LoVo (cell line): ENCODE measurements at regions not wholly inside any gene's neighbourhood (a gene's known extent, or its start where the extent isn't known, plus 50 kb on each side); places are given as distances from the start of the nearest gene placed in this dataset.
A peak's percentile ranks its signal among the peaks of the same experiment; 100 is the strongest.

Experiments used
- DNase-seq: peaks from one replicate; pipeline ENCODE4 v3.0.0-alpha.2; 2016; ENCODE audit warnings: low spot score

DNA sequence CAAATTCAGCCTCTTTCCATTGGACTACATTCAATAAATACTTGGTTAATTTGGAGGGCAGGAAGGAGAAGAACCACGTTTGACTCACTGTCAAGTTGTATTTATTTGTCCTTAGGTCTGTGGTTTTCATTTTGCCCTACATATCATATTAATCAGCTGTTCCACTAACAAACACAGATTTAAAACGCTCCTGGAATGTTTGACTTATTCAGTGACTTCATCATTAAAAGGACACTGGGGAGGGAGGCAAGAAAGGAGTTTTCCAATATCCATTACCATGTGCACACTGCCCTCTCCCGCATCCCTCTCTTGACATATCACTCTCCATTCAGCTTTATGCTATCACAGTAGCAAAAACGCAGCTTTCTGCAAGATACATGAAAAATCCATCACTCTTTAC is 98.2 kb upstream of the C1orf87 start:
- DNase-seq = peak; percentile 29

GRCh38 chr1:60170709-60171108 is 97.1 kb upstream of the C1orf87 start:
- no peak for DNase-seq

DNA sequence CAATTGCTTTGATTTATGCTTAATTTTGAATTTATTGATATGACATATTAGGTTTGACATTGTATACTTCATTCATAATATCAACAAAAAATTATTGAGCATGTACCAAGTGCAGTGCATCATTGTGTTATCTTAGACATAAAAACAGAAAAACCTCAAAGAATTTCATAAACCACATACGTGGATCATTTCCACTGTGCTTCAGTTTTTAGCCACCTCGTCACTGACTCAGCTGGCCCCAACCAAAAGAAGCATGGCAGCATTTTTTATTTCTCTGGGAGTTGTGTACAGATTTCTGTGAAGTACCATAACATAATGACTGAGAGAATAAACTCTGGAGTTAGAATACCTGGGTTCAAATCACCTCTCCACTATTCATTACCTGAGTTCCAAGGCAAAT is 95.6 kb upstream of the C1orf87 start:
- DNase-seq = no peak

- DNase-seq = no peak
These were observed 89.4 kb upstream of the C1orf87 start for GRCh38 chr1:60162936-60163335.

DNA sequence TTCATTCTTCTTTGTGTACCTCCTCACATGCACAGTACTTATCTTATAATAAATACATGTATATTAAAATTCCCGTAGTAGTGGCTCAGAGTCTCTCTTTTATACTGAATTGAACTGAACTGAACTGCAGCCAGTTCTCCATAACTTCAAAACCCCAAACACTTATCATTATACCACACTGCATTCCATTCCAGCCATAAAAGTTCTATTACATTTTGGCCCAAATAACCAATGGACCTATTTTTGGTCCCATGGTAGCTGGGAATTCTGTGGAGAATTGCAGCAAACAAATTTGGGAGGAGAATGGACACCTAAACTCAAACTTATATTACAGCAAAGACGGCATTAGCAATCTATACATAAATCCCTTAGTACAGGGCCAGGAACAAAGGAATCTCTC is 86.6 kb upstream of the C1orf87 start:
- no peak for DNase-seq

DNA sequence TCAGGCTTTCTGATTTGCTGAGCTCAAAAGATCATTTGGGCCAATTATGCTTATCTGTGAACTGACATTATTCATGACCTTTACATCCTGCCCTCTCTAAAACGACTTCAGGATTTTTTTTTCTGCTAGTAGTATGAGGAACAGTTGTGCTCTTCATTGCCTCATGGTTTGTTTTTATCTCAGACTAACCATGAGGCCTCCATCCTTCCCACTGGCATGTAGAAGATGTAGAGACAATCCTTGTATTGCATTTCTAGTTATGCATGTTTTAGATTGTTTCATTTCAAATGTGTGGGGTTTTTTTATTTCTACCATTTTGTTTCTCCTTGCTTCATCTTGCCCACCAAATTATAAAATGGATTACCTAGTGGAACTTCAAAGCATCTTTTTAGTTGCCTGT is 82.8 kb upstream of the C1orf87 start:
- DNase-seq = no peak

- DNase-seq = no peak
These were observed 80.4 kb upstream of the C1orf87 start for GRCh38 chr1:60153961-60154360.

DNA sequence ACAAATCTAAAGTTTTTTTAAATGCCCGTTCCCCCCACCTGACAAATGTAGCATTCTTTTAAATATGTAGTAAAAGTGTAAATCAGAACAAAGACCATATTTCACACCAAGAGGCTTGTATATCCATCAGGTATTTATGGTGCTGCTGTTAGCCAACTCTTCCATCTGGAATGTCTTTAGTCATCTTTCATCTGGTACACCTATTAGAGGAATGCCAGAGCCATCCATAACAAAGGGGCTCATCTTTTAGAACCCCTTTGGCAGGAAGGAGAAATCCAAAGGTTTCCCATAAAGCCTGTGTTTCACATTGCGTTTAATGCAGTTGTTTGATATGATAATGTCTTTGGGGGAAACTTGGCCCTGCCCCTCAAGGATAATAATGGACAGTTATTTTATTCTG is 79.3 kb upstream of the C1orf87 start:
- DNase-seq = no peak

- no peak for DNase-seq
These were observed 77.7 kb upstream of the C1orf87 start for GRCh38 chr1:60151311-60151710.

DNA sequence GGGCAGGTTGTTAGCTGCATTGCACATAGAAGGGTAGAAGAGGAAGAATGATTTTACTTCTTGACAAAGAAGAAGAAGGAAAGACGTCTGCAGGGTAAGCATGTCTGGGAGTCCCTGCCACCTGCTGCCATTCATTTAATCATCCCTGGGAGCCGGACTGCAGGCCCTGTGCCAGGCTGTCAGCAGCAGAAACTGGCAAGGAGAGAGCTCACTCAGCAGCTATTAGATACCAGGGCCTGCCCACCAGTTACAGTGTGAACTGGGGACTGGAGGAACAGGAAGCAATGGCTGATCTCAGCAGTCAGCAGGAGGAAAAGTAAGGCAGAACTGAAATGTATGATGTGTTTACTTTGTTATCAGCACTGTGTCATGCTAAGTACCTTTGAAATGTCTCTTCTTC is 75.7 kb upstream of the C1orf87 start:
- no peak for DNase-seq

DNA sequence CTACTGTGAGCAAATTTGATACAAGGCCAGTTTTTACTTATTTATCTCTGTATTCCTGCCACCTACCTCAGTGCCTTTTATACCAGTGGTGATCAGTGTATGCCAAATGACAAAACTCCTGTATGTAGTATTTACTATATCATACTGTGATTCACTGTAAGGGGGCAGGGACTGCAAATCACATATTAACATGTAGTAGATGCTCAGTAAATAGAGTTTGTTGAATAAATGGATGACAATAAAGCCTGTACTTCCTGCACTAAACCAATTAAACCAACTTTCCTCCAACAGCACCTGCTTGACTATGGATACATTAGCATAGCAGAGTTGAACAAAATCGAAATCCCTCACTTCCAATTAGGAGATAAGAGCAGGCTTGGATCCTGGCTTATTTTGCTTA is 73.3 kb upstream of the C1orf87 start:
- no peak for DNase-seq

DNA sequence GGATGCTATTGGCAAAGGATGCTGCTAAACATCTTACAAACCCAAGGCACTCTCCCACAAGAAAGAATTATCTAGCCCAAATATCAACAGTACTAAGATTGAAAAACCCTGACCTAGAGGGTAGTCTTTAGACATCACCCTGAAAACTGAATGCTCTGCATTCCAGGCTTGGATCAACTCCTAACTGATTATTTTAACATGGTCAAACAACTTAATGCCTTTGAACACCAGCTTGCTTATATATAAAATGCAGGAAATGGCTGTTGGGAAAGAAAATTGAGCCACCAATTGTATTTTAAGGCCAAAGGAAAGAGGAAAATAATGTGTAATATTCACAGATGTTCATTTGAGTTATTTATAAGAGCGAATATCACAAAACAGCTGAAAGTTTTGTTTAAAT is 72.2 kb upstream of the C1orf87 start:
- no peak for DNase-seq

DNA sequence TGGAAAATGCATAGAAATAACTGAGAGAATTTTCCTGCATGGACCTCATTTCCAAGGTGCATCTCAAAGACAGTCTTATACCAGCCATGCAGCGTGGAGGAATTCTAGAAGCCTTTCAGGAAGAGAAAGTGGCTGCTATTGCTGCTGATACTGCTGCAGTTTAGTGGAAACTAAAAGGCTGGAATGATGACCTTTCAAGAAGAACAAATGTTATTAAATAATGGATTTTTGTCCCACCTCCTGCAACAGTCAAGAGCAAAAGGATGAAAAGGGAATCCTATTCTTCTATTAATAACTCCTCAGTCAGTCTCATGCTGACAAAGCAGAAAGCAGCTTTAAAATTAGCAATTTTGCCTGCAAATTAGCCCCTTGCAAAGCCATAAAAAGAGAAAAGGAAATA is 68.2 kb upstream of the C1orf87 start:
- DNase-seq = no peak

DNA sequence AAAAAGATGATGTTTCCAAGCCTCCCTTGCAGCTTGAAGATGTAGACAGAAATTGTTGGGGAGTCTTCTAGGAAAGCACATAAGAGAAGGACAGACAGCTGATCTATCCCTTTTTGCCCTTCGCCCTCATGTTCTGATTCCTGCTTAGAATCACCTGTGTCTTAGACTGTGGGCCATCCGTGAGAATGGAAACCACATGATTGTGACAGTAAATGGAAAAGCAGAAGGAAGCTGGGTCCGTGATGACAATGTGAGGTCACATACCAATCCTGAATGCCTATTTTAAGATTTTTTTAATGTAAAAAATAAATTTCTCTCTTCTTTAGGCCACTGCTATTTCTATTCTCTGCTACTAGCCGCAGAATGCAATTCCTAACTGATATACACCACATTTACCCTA is 67.7 kb upstream of the C1orf87 start:
- DNase-seq = no peak

DNA sequence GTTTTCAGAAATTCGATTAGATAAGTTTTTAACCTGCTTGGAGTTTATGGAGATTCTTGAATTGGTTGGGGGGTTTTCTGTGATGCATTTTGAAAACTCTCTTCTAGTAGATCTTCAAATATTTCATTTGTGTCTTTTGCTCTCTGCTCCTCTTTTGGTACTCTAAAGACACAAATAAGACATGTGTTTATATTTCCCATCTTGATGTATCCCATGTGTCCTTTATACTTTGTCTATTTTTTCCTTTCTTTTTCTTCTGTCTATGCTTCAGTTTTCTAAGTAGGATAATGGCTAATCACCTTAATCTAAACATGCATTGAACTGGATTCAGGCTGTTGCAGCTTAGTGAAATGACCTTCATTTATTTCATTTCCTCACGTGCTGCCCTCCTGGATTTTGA is 63.8 kb upstream of the C1orf87 start:
- no peak for DNase-seq

DNA sequence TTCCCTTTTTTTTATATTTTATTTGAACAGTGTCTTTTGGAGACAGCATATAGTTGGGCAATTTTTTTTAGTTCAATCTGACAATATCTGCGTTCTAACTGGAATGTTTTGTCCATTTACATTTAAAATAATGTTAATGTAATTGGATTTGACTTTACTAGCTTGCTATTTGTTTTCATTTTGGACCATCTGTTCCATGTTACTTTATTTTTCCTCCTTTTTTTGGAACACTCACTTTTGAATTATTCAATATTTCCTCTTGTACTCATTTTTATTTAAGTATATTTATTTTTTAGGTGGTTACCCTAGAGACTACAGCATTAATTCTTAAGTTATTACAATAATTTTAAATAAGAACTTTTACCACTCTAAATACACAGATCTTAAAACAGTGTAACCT is 62.8 kb upstream of the C1orf87 start:
- DNase-seq = no peak

DNA sequence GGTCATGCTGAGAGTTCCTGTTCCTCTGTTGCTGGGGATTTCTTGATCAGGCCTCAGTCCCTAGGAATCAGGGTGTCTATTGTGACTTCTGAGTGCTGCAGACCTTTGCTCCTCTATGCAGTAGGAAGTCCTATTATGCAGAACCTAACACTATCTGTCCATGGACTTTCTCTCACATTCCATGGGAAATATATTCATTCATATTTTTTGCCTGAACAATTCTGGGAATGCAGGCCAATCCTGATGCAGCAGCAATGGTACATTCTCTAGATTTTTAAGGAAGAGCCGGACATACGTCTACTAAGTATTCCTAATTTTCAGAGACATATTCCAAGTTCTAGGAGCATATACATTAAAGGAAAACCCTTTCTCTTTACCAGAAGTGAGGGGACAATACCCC is 61.1 kb upstream of the C1orf87 start:
- no peak for DNase-seq

DNA sequence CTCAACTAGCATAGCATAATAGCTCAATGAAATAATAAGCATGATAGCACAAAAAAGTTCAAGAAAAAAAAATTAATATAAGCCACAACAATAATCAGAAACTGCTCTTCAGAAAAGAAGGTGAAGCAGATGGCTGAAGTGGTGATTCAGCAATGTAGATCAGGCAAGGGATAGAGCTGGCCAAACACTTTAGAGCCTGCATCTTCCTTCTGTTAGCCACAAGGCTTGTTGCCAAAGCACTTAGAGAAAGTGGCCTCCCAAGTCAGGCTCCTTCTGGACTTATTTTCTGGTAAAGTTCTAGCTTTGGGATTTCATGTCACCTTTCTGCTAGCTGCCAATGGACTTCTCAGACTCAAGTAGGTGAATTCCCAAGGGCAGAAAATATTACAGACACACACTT is 60.3 kb upstream of the C1orf87 start:
- DNase-seq = no peak

- peak; percentile 50 for DNase-seq
These were observed 59.6 kb upstream of the C1orf87 start for GRCh38 chr1:60133000-60133673.

- DNase-seq = no peak
These were observed 58.5 kb upstream of the C1orf87 start for GRCh38 chr1:60132108-60132507.

DNA sequence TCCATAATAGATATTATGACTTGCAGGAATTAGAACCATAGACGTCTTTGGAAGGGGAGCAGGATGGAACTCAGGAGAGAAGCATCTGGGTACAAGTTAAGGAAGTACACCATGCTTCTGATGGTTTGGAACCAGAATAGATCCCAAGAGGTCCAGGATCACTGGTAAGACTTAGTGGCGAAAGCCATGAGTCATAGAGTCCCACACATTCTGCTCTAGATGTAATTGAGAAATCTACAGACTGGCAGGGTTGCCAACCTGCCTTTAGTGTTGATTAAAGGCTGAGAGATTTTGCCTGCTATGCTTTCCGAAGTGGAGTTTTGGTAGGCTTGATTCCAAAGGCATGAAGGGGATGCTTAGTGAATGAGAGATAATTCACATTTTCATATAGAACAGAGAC is 57.1 kb upstream of the C1orf87 start:
- DNase-seq = no peak

GRCh38 chr1:60129911-60130310 is 56.3 kb upstream of the C1orf87 start:
- no peak for DNase-seq

DNA sequence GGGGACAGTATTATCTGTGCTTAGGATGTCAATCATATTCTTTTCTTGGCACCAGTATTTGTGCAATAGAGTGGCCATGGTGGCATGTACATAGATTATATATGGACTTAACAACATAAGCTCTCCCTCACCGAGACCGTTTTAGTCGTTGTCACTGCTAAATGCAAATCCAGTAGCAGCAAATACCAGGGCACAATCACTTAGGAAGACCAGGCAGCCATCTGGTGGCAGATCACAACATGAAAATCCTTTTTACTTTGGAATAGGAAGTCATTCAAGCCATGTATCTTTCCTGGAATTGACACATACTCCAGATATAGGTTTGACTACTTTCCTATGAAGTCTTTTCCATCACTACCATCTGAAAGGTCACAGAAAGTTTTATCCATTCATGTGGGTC is 53.2 kb upstream of the C1orf87 start:
- no peak for DNase-seq
